T-helper 1 cell treated with Interleukin-12 subunit alpha and Interleukin-12 subunit beta and Interleukin-4 antibody, amounts not matched to agents 30 ng/mL and 1 ng/mL, for 36 hours (primary cell): ENCODE measurements at regions not wholly inside any gene's neighbourhood (a gene's known extent, or its start where the extent isn't known, plus 50 kb on each side); places are given as distances from the start of the nearest gene placed in this dataset.

Experiments
- intact Hi-C: fragments of 100-400 bp; cut with micrococcal nuclease; formaldehyde crosslinking; loops from one replicate; pipeline ENCODE4 v1.15.1; 2024

DNA sequence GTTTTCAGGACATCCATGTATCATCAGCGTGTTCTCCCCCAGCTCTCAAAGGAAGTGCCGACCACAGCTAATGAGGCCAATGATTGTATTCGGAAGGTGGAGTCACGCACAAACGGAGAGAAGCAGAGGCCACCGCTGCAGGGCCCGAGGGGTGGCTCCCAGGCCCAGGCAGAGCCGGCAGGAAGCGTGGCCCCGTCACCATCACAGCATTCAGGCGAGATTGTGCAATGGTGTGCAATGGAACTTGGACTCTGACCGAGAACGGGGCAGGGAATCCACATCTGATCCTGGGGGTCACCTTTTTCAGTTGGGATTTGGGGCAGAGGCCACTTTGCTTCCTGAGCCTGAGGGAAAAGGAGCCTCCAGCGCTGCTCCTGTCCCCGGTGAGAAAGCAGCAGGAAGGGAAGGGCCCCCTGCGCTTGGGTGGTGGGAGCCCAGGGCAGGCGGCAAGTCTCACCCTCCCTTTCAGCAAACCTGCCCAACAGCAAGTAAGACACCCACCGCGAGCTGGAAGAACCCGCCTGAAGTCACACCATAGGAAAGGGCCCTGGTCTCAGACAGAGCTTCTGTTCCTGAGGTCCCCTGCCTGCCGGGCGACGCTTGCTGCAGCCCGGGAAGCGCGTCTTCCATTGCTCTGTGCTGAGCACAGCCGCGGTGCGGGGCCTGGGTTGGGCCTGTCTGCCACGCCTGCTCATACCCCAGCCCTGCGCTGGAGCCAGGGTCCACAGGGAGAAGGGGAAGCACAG lies 1430.7 kb downstream of the BRD1 start:
- intact Hi-C loops: no loop called here

GRCh38 chr22:48396091-48396784 lies 1431.4 kb downstream of the BRD1 start:
- intact Hi-C loops: no loop called here

DNA sequence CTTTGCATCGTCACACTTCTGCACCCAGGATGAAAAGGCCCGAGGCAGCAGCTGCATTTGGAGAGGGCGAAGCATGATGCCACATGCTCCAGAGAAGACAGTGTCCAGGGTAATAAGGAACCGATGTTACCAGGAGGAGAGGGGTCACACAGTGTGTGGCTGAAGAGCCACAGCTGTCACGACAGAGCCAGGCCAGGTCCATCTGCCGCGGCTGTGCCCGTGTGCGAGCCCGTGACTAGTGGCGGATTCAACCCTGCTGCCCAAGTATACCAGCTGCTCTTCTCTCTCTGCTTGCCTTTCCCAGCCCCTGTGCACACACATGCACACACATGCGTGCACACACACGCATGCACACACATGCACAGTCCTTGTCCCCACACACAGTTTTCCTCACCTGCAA lies 1432.5 kb downstream of the BRD1 start:
- intact Hi-C loops: no loop called here

GRCh38 chr22:48394787-48395186 lies 1432.9 kb downstream of the BRD1 start:
- intact Hi-C loops: no loop called here

DNA sequence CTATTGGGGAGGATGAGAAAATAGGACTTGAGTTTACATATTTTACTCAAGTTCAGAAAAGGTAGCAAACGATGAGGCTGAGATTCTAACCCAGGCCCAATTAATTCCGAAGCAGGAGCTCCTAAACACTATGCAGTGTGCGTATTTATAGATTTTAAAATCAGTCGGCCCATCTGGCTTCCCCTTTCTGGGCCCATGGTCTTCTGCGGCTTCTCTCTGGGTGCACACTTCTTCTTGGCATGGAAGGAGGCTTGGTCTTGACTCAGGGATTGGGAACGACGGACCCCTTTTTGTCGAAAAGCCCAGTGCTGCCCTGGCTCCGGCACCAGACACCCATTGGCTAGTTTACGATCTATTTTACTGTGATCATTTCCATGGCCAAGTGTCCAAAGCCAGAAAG lies 1433.8 kb downstream of the BRD1 start:
- intact Hi-C loops: no loop called here

GRCh38 chr22:48393041-48393370 lies 1434.7 kb downstream of the BRD1 start:
- intact Hi-C loops: no loop called here

DNA sequence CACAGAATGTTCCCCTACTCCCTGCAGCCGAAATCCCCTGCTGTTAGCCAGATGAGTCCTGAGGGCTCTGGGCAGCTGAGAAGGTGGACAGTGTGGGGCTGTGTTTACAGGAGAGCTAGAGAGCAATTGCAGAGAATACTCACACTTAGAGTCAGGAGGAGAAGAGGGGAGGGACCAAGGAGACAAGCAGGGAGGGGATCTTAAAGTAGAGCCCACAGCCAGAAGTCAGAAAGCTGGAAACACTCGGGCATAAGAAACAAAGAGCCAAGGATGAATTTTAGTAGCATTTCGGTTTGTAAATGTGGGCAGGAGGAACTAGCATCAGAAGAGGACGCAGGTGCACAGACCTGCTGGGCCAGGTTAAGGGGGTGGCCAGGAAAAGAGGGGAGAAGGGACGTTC lies 1435.9 kb downstream of the BRD1 start:
- intact Hi-C loops: no loop called here

GRCh38 chr22:48391171-48391711 lies 1436.4 kb downstream of the BRD1 start:
- intact Hi-C loops: no loop called here

DNA sequence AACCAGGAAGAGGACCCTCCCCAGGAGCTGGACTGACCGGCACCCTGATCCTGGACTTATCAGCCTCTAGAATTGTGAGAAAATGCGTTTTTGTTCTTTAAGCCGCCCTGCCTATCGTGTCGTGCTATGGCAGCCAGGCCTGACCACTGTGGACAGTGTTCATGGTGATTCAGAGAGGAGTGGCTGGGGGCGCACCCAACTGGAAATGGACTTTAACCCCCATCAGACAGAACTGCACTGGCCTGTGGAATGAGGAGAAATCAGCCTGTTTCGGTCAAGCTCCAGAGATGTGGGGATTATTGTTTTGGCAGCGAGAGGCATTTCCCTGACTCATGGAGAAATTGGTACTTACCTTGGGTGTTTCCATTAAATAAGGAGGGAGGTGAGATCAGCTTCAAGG lies 1437.8 kb downstream of the BRD1 start:
- intact Hi-C loops: no loop called here

DNA sequence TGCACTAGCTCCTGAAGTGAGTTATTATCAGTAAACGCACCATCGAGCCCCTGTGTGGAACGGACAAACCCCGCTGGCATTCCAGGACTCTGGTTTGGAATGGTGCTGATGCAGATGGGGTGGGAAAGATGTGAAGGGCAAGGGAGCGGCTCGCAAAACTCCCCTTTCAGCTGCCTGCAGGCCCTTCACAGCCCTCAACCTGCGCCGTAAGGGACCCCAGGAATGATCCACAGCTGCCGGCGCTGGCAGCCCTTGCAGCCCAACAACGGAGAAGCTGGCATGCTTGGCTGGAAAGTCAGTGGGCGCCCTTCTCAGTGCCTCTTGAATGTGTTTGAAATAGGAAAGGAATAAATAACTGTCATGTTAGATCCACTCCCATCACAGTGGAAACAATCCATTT lies 1445.5 kb downstream of the BRD1 start:
- intact Hi-C loops: no loop called here

- intact Hi-C loops: no loop called here
Measured at GRCh38 chr22:48380016-48380665, 1447.5 kb downstream of the BRD1 start.

GRCh38 chr22:48379371-48379770 lies 1448.3 kb downstream of the BRD1 start:
- intact Hi-C loops: no loop called here

DNA sequence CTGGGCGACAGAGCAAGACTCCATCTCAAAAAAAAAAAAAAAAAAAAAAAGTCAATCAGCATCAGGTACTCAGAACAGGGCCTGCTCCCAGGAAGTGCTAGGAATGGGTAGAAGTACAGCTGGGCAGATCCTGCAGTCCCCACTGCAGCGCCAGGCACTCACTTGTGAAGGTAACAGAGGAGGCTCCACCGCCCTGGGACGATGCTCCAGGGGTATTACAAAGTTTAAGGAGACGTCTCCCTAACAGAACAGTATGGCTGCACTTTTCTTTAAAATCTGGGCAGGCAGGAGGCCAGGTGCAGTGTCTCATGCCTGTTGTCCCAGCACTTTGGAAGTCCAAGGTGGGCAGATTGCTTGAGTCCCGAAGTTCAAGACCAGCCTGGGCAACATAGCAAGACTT lies 1449.0 kb downstream of the BRD1 start:
- intact Hi-C loops: no loop called here

GRCh38 chr22:48376936-48377712 lies 1450.5 kb downstream of the BRD1 start:
- intact Hi-C loops: no loop called here

GRCh38 chr22:48376428-48376827 lies 1451.2 kb downstream of the BRD1 start:
- intact Hi-C loops: no loop called here

DNA sequence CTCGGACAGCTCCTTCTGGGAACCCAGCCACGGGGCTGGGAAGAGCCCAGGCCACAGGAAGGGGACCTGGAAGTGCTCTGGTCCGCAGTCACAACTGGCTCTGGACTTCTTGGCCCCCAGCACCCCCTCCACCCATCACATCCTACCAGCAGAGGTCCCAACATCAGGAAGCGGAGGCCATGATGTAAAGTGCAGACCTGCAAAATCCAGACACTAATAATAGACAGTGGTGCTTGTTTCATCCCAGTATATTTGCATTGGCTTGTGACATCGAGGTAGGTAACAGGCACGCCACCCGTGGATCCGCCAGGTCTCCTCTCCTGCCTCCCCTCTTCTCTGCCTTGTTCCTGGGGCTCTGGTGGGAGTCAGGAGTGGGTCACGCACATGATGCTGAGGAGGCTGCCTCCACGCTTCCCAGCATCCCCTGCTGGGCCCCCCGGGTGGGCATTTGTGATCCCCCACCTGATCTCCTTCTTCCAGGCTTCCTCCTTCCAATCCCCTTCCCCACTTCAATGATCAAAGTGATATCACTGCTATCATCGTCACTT lies 1454.0 kb downstream of the BRD1 start:
- intact Hi-C loops: no loop called here

DNA sequence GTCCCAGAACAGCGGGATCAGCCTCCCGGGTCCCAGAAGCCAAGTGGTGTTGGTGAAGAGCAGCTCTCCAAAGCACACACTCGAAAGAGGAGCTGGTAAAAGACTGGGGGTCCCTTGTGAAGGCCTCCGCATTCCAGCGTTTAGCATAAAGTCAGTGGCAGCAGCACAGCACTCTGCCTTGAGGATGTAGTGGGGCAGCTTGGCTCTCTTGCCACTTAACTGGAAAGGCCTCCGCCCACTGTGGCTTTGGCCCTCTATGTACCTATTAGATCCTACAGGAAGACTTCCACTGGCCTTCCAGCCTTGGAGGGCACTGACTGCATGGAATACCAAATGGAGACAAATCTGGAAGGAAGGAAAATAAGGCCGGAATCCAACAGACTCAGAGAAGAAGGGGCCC lies 1455.3 kb downstream of the BRD1 start:
- intact Hi-C loops: no loop called here

- intact Hi-C loops: no loop called here
Measured at GRCh38 chr22:48371391-48371790, 1456.3 kb downstream of the BRD1 start.

- intact Hi-C loops: no loop called here
Measured at GRCh38 chr22:48370508-48371325, 1457.0 kb downstream of the BRD1 start.

GRCh38 chr22:48369789-48370507 lies 1457.7 kb downstream of the BRD1 start:
- intact Hi-C loops: no loop called here
